ENCODE measurements at regions not wholly inside any gene's neighbourhood (a gene's known extent, or its start where the extent isn't known, plus 50 kb on each side); places are given as distances from the start of the nearest gene placed in this dataset.

DNA sequence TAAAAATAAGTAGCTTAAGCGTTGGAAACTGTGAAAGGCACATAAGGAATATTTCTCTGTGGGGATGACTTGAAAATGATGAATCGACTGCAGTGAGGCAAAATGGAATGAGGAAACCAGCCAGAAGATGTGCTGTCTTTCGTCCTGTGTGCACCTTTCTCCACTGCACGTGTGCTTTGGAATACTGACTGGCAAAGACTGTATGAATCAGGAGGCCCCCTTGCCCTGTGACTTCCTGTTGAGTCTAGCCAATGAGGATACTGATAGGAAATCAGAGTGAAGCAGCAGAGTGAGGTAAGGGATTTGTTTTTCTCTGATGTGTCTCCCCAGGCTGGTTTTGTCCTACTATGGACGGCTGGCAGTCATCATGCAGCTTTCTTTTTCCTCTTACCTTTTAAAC is 118.2 kb upstream of the ADGRL4 start:
- no peaks in the 10 kb centered on the region for H3K27me3 Mint-ChIP-seq (ENCODE audit: low read depth in 3 of 3)
- no peaks in the 10 kb centered on the region for H3K4me1 ChIP-seq (ENCODE audit: control insufficient read depth in 1 of 2, insufficient read depth in 2 of 2, low read length in 2 of 2)
- no peaks in the 10 kb centered on the region for H4K20me1 ChIP-seq (ENCODE audit: insufficient read depth, low read length)
- 80% methylated on average over 5 of the region's 5 CpGs for WGBS (ENCODE audit: insufficient coverage)
- no peak overlapping the region for H3K4me3 Mint-ChIP-seq
- no peaks in the 10 kb centered on the region for H3K36me3 ChIP-seq (replicated peaks in 1 of 2; ENCODE audit: control insufficient read depth in 1 of 2, insufficient read depth in 2 of 2, low read length in 2 of 2)
- no peak overlapping the region for H3K4me2 ChIP-seq (replicated peaks; ENCODE audit: extremely low read depth, low read length, poor library complexity, severe bottlenecking)
- TF ChIP-seq, protein P1, sequence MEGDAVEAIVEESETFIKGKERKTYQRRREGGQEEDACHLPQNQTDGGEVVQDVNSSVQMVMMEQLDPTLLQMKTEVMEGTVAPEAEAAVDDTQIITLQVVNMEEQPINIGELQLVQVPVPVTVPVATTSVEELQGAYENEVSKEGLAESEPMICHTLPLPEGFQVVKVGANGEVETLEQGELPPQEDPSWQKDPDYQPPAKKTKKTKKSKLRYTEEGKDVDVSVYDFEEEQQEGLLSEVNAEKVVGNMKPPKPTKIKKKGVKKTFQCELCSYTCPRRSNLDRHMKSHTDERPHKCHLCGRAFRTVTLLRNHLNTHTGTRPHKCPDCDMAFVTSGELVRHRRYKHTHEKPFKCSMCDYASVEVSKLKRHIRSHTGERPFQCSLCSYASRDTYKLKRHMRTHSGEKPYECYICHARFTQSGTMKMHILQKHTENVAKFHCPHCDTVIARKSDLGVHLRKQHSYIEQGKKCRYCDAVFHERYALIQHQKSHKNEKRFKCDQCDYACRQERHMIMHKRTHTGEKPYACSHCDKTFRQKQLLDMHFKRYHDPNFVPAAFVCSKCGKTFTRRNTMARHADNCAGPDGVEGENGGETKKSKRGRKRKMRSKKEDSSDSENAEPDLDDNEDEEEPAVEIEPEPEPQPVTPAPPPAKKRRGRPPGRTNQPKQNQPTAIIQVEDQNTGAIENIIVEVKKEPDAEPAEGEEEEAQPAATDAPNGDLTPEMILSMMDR (IDR thresholded peaks at IDR 0.05) = no peak
- no peaks in the 10 kb centered on the region for H3K9me3 ChIP-seq (replicated peaks in 1 of 2; ENCODE audit: control insufficient read depth in 1 of 2, insufficient read depth in 1 of 2, low read length in 2 of 2)
- H3K4me3 ChIP-seq (replicated peaks in 1 of 3; ENCODE audit: low read depth in 2 of 3, low read length in 3 of 3) = no peak overlapping the region
- no peak overlapping the region for H3K27ac Mint-ChIP-seq
- no peaks in the 10 kb centered on the region for H3K4me1 Mint-ChIP-seq
- H3K36me3 Mint-ChIP-seq = no peaks in the 10 kb centered on the region
- H3K79me2 ChIP-seq (ENCODE audit: insufficient read depth, low read length) = no peaks in the 10 kb centered on the region
- peaks cover 0 to 7% (median 2%) of the 10 kb centered on the region in 7 donors for H3K9me3 Mint-ChIP-seq
- DNase-seq = no peak
- no peak overlapping the region for H2AFZ ChIP-seq (ENCODE audit: insufficient read depth, low read depth, low read length, poor library complexity, severe bottlenecking)
- H3K27ac ChIP-seq (ENCODE audit: low read depth in 1 of 2, low read length in 2 of 2) = no peak overlapping the region
- H3K27me3 ChIP-seq (ENCODE audit: control insufficient read depth in 2 of 2, insufficient read depth in 2 of 2, low read length in 2 of 2) = no peaks in the 10 kb centered on the region
- no peak overlapping the region for H3K9ac ChIP-seq (ENCODE audit: insufficient read depth, low read length, poor library complexity, severe bottlenecking)
- intact Hi-C loops (cut with micrococcal nuclease) = no loop called here

DNA sequence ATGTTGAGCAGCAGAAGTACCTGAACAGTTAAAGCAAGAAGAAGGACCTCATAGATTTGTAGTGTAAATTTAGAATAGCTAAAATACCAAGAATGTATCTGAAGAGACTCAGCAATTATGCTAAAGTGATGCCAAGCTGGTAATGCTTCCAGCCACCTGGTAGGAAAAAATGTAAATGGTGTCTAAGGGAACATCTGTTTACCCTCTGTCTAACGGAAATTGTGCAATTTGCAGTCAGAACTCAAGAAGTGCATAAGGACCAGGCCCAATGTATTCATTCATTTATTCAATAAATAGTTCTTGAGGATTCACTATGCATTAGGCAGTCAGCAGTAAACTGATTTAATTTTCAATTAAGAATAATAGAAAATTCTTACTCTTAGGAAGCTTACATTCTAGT is 116.0 kb upstream of the ADGRL4 start:
- no peaks in the 10 kb centered on the region for H3K27me3 ChIP-seq (ENCODE audit: control insufficient read depth in 2 of 2, insufficient read depth in 2 of 2, low read length in 2 of 2)

More for the DNA sequence above, 116.0 kb upstream of the ADGRL4 start:
- Mint-ChIP-seq H3K27ac (no peak overlapping the region), H3K36me3 (no peaks in the 10 kb centered on the region), H3K9me3 (peaks cover 0 to 7% (median 2%) of the 10 kb centered on the region in 7 donors), H3K4me3 (no peak overlapping the region), H3K27me3 (ENCODE audit: low read depth in 3 of 3) (no peaks in the 10 kb centered on the region), H3K4me1 (no peaks in the 10 kb centered on the region)
- no peak overlapping the region for H3K4me2 ChIP-seq (replicated peaks; ENCODE audit: extremely low read depth, low read length, poor library complexity, severe bottlenecking)
- intact Hi-C loops (cut with micrococcal nuclease) = no loop called here
- no CpG with 5 or more reads among the region's 1 CpG for WGBS (ENCODE audit: insufficient coverage)
- no peak for DNase-seq
- H2AFZ ChIP-seq (ENCODE audit: insufficient read depth, low read depth, low read length, poor library complexity, severe bottlenecking) = no peak overlapping the region
- no peaks in the 10 kb centered on the region for H3K79me2 ChIP-seq (ENCODE audit: insufficient read depth, low read length)
- H3K9ac ChIP-seq (ENCODE audit: insufficient read depth, low read length, poor library complexity, severe bottlenecking) = no peak overlapping the region
- no peak overlapping the region for H3K27ac ChIP-seq (ENCODE audit: low read depth in 1 of 2, low read length in 2 of 2)
- H3K4me1 ChIP-seq (ENCODE audit: control insufficient read depth in 1 of 2, insufficient read depth in 2 of 2, low read length in 2 of 2) = no peaks in the 10 kb centered on the region
- H3K9me3 ChIP-seq (replicated peaks in 1 of 2; ENCODE audit: control insufficient read depth in 1 of 2, insufficient read depth in 1 of 2, low read length in 2 of 2) = no peaks in the 10 kb centered on the region
- H3K4me3 ChIP-seq (replicated peaks in 1 of 3; ENCODE audit: low read depth in 2 of 3, low read length in 3 of 3) = no peak overlapping the region
- H4K20me1 ChIP-seq (ENCODE audit: insufficient read depth, low read length) = no peaks in the 10 kb centered on the region
- TF ChIP-seq, protein P1 (IDR thresholded peaks at IDR 0.05) = no peak
- no peaks in the 10 kb centered on the region for H3K36me3 ChIP-seq (replicated peaks in 1 of 2; ENCODE audit: control insufficient read depth in 1 of 2, insufficient read depth in 2 of 2, low read length in 2 of 2)
